Mesendoderm (in vitro differentiated cells): ENCODE measurements at regions not wholly inside any gene's neighbourhood (a gene's known extent, or its start where the extent isn't known, plus 50 kb on each side); places are given as distances from the start of the nearest gene placed in this dataset.

Experiments
- DNase-seq: peaks from one replicate; pipeline ENCODE4 v3.0.0; 2013
- H2AK5ac ChIP-seq: 2 replicates; pipeline ENCODE4 v1.6.1; 2013; ENCODE audit warnings: low read length, inconsistent platforms
- H2BK120ac ChIP-seq: 2 replicates; pipeline ENCODE4 v1.6.1; 2013; ENCODE audit warnings: low read depth, mild to moderate bottlenecking, low read length, moderate library complexity, mixed read lengths
- H2BK15ac ChIP-seq: replicated peaks from 2 replicates; pipeline ENCODE4 v1.6.1; 2013; ENCODE audit warnings: low read depth, mild to moderate bottlenecking, moderate library complexity
- H2BK5ac ChIP-seq: 2 replicates; pipeline ENCODE4 v1.6.1; 2013; ENCODE audit warnings: low read length, inconsistent platforms
- H3K18ac ChIP-seq: 2 replicates; pipeline ENCODE4 v1.6.1; 2013; ENCODE audit warnings: mild to moderate bottlenecking, low read length, mixed read lengths
- H3K23ac ChIP-seq: one replicate; pipeline ENCODE4 v1.6.1; 2013; ENCODE audit warnings: low read length
- H3K27ac ChIP-seq: 2 replicates; pipeline ENCODE4 v1.5.1; 2013; ENCODE audit warnings: low read depth, mild to moderate bottlenecking, inconsistent platforms, low read length, moderate library complexity
- H3K27me3 ChIP-seq: 2 replicates; pipeline ENCODE4 v1.6.1; 2013; ENCODE audit warnings: low read length, control low read depth, mild to moderate bottlenecking, inconsistent platforms; ENCODE audit not compliant: insufficient read depth, poor library complexity
- H3K36me3 ChIP-seq: 2 replicates; pipeline ENCODE4 v1.6.1; 2013; ENCODE audit warnings: low read length, inconsistent platforms; ENCODE audit not compliant: control insufficient read depth, insufficient read depth
- H3K4ac ChIP-seq: one replicate; pipeline ENCODE4 v1.6.1; 2013; ENCODE audit warnings: low read depth, mild to moderate bottlenecking, low read length, moderate library complexity
- H3K4me1 ChIP-seq: 2 replicates; pipeline ENCODE4 v1.6.1; 2013; ENCODE audit warnings: low read depth, low read length, inconsistent platforms; ENCODE audit not compliant: control insufficient read depth
- H3K4me2 ChIP-seq: 2 replicates; pipeline ENCODE4 v1.6.1; 2013; ENCODE audit warnings: low read length
- H3K4me3 ChIP-seq: 2 replicates; pipeline ENCODE4 v1.5.1; 2013; ENCODE audit warnings: mild to moderate bottlenecking, low read length
- H3K56ac ChIP-seq: one replicate; pipeline ENCODE4 v1.6.1; 2013; ENCODE audit warnings: low read length
- H3K79me1 ChIP-seq: 2 replicates; pipeline ENCODE4 v1.6.1; 2013; ENCODE audit warnings: low read length, inconsistent platforms
- H3K79me2 ChIP-seq: 2 replicates; pipeline ENCODE4 v1.6.1; 2013; ENCODE audit warnings: mild to moderate bottlenecking, low read length; ENCODE audit not compliant: control insufficient read depth, insufficient read depth
- H3K9ac ChIP-seq: 2 replicates; pipeline ENCODE4 v1.6.1; 2013; ENCODE audit warnings: low read length, inconsistent platforms
- H4K5ac ChIP-seq: one replicate; pipeline ENCODE4 v1.6.1; 2013; ENCODE audit warnings: low read length
- H4K8ac ChIP-seq: one replicate; pipeline ENCODE4 v1.6.1; 2013; ENCODE audit warnings: low read depth, mild to moderate bottlenecking, control low read depth, low read length, moderate library complexity
- WGBS: extraction: QIAGEN DNeasy Blood & Tissue Kit; methylation state at CpG from one replicate; pipeline ENCODE4 v1.1.7; 2013; ENCODE audit warnings: low lambda C conversion rate, missing lambda C conversion rate; ENCODE audit not compliant: insufficient coverage; ENCODE audit errors: extremely low coverage; 5-methylcytosine and 5-hydroxymethylcytosine counted together

DNA sequence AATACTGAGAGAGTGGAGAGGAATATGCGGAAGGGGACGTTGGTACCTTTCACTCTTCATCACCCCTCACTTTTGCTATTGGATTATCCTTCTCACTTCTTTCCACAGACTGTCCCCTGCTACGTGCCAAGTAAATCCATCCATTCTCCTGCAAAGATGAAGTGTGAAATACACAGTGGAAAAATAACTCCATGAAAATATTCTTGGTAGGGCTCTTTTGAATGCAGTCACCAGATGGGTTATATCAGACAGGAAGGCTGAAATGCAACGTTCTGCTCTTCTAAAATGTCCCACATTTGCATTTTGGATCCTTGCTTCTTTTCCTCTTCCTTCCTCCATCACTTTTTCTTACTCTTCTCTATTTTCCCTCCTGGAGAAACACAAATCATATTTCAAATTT, 510.3 kb upstream of the CLINT1 start:
- H2AK5ac ChIP-seq: no peak overlapping the region
- H3K9ac ChIP-seq: no peak overlapping the region
- H2BK5ac ChIP-seq: no peak overlapping the region
- H3K27ac ChIP-seq: no peak overlapping the region
- H4K5ac ChIP-seq: no peak overlapping the region
- no peak overlapping the region for H2BK120ac ChIP-seq
- no peaks in the 10 kb centered on the region for H3K27me3 ChIP-seq
- no peak overlapping the region for H3K4ac ChIP-seq
- H3K18ac ChIP-seq: no peak overlapping the region
- no peaks in the 10 kb centered on the region for H3K79me1 ChIP-seq
- no peak overlapping the region for H4K8ac ChIP-seq
- H3K4me1 ChIP-seq: peaks cover 2% of the 10 kb centered on the region
- H3K4me2 ChIP-seq: no peak overlapping the region
- no peak overlapping the region for H3K23ac ChIP-seq
- no peak for DNase-seq
- no CpG with 5 or more reads among the region's 4 CpGs for WGBS
- H2BK15ac ChIP-seq: no peak overlapping the region
- H3K36me3 ChIP-seq: no peaks in the 10 kb centered on the region
- H3K56ac ChIP-seq: no peak overlapping the region
- H3K4me3 ChIP-seq: no peak overlapping the region
- no peaks in the 10 kb centered on the region for H3K79me2 ChIP-seq

DNA sequence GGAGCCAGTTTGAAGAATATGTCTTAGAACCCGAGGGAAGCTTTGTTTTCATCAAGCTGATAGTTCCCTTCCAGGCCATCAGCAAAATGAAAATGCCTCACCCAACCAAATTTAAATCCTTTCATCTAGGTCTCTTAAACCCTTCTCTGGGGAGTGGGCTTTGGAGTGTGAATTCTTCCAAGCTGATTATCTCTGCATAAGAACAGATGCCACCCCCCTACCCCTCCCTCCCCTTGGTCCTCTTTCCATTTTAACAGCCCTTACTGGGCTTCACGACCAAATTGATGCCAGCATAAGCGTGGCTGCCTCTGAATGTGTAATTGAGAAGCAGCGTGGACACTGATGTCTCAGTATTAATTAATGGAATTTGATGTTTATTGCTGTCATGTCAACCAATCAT, 509.7 kb upstream of the CLINT1 start:
- no peak overlapping the region for H3K27ac ChIP-seq
- no CpG with 5 or more reads among the region's 4 CpGs for WGBS
- no peak overlapping the region for H2AK5ac ChIP-seq
- H3K27me3 ChIP-seq: no peaks in the 10 kb centered on the region
- H3K79me2 ChIP-seq: no peaks in the 10 kb centered on the region
- no peak overlapping the region for H2BK15ac ChIP-seq
- no peak overlapping the region for H3K23ac ChIP-seq
- no peaks in the 10 kb centered on the region for H3K79me1 ChIP-seq
- DNase-seq: no peak
- no peaks in the 10 kb centered on the region for H3K36me3 ChIP-seq
- H3K4me2 ChIP-seq: no peak overlapping the region
- no peak overlapping the region for H3K4me3 ChIP-seq
- peaks cover 2% of the 10 kb centered on the region for H3K4me1 ChIP-seq
- no peak overlapping the region for H3K56ac ChIP-seq
- no peak overlapping the region for H3K4ac ChIP-seq
- no peak overlapping the region for H2BK5ac ChIP-seq
- no peak overlapping the region for H3K9ac ChIP-seq
- no peak overlapping the region for H3K18ac ChIP-seq
- no peak overlapping the region for H4K5ac ChIP-seq
- no peak overlapping the region for H2BK120ac ChIP-seq
- H4K8ac ChIP-seq: no peak overlapping the region

DNA sequence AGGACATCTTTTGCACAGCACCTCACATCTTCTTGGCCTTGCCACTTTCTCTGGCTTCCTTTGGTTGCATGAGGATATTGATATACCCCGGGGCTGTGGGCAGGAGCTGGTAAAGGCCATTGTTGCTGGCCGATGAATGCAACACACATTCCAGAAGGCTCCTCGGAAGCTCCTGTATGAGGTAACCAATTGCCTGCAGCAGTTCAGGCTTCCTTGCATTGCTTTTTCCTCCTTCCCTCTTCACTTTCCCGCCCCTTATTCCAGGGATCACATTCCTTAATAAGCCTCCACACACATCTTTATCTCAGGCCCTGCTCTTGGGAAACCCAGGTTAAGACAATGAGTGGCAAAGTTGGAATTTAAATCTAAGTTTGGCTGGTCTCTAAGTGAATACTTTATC, 505.4 kb upstream of the CLINT1 start:
- Histone ChIP-seq H3K27ac (no peak overlapping the region), H2BK5ac (no peak overlapping the region), H3K4me3 (no peak overlapping the region), H3K4ac (no peak overlapping the region), H3K79me1 (no peaks in the 10 kb centered on the region), H2AK5ac (no peak overlapping the region), H4K8ac (no peak overlapping the region), H3K9ac (no peak overlapping the region), H3K4me1 (peaks cover 2% of the 10 kb centered on the region), H3K4me2 (no peak overlapping the region), H3K27me3 (no peaks in the 10 kb centered on the region), H3K79me2 (no peaks in the 10 kb centered on the region), H2BK15ac (no peak overlapping the region), H4K5ac (no peak overlapping the region), H3K36me3 (no peaks in the 10 kb centered on the region), H3K23ac (no peak overlapping the region), H3K56ac (no peak overlapping the region), H2BK120ac (no peak overlapping the region), H3K18ac (no peak overlapping the region)
- WGBS: no CpG with 5 or more reads among the region's 4 CpGs
- peak; percentile 96 for DNase-seq

DNA sequence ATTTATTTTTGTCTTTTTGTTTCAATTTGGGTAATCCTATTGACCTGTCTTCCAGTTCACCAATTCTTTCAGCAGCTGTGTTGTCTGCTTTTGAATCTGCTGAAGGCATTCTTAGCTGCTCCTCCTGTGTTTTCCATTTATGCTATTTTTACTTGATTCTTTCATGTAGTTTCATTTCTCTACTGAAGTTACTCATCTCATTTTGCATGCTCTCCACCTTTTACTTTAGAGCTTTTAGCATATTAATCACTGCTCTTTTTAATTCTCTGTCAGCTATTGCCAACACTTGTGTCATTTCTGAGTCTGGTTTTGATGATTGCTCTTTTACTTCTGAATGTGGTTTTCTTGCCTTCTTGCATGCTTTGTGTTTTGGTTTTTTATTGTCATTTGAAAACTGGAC, 496.0 kb upstream of the CLINT1 start:
- Histone ChIP-seq H3K79me1 (no peaks in the 10 kb centered on the region), H3K27ac (no peak overlapping the region), H3K56ac (no peak overlapping the region), H3K4me3 (no peak overlapping the region), H2BK120ac (no peak overlapping the region), H3K23ac (no peak overlapping the region), H3K36me3 (no peaks in the 10 kb centered on the region), H4K8ac (no peak overlapping the region), H3K27me3 (no peaks in the 10 kb centered on the region), H3K4ac (no peak overlapping the region), H3K18ac (no peak overlapping the region), H3K4me2 (no peak overlapping the region), H3K4me1 (no peaks in the 10 kb centered on the region), H2BK15ac (no peak overlapping the region), H2AK5ac (no peak overlapping the region), H2BK5ac (no peak overlapping the region), H3K9ac (no peak overlapping the region), H4K5ac (no peak overlapping the region), H3K79me2 (no peaks in the 10 kb centered on the region)
- no peak for DNase-seq

DNA sequence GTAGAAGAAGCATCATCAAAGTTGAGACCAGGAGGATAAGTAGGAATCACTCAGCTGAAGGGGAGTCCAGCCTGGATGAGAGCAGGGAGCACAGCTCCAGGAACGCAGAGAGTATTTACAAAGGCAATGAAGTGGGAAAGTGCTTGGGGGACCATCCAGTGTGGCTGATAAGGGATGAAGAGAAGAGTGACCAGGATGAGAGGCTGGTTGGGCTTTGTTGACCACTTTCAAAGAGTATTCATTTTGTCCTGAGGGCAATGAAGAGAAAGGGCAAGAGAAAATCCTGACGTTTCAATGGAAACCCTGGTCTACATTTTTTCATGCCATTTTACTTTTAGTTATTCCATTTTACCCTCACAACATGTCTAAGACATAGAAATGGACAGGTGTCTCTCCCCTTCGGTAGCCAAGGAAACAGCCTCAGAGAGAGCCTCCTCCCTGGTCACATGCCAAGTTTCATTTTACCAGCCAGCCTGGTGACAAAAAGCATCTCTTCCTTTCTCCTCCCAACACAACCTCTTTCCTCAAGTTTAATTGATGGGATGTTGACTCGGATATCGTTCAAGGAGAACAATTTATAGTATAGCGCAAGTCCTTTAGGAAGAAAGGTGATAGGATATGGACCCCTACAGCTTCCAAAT, 492.7 kb upstream of the CLINT1 start:
- Histone ChIP-seq H3K36me3 (no peaks in the 10 kb centered on the region), H2BK15ac (no peak overlapping the region), H3K79me1 (no peaks in the 10 kb centered on the region), H3K4me1 (no peaks in the 10 kb centered on the region), H2BK5ac (no peak overlapping the region), H3K27ac (no peak overlapping the region), H2BK120ac (no peak overlapping the region), H3K9ac (no peak overlapping the region), H3K79me2 (no peaks in the 10 kb centered on the region), H3K56ac (no peak overlapping the region), H3K18ac (no peak overlapping the region), H3K4me2 (no peak overlapping the region), H4K5ac (no peak overlapping the region), H3K4ac (no peak overlapping the region), H3K23ac (no peak overlapping the region), H4K8ac (no peak overlapping the region), H3K27me3 (no peaks in the 10 kb centered on the region), H3K4me3 (no peak overlapping the region), H2AK5ac (no peak overlapping the region)
- no CpG with 5 or more reads among the region's 6 CpGs for WGBS
- DNase-seq: no peak

DNA sequence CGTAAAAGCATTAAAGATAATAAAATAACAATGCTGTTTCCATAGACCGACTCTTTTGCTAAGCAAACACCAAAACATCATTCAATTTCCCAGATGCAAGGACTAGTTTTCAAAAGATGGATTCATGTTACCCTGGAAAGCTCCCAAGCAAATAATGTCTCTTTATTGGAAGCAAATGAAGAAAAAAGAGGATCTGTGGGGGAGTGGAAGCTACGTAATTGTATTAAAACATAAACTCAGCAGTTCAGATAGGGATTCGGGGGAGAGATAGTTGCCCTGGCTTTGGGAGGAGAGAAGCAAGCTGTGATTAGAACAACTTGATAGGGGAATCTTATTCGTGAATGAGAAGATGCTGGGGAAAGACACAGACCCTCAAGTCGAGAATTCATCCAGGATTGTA, 491.0 kb upstream of the CLINT1 start:
- no CpG with 5 or more reads among the region's 6 CpGs for WGBS
- no peak overlapping the region for H3K27ac ChIP-seq
- H3K36me3 ChIP-seq: no peaks in the 10 kb centered on the region

More for the DNA sequence above, 491.0 kb upstream of the CLINT1 start:
- no peak overlapping the region for H3K18ac ChIP-seq
- no peaks in the 10 kb centered on the region for H3K4me1 ChIP-seq
- no peak overlapping the region for H2BK15ac ChIP-seq
- no peak overlapping the region for H4K5ac ChIP-seq
- DNase-seq: no peak
- H3K23ac ChIP-seq: no peak overlapping the region
- no peak overlapping the region for H2BK120ac ChIP-seq
- H3K4me2 ChIP-seq: no peak overlapping the region
- H3K79me2 ChIP-seq: no peaks in the 10 kb centered on the region
- no peak overlapping the region for H2BK5ac ChIP-seq
- no peak overlapping the region for H4K8ac ChIP-seq
- H3K4me3 ChIP-seq: no peak overlapping the region
- H3K79me1 ChIP-seq: no peaks in the 10 kb centered on the region
- H2AK5ac ChIP-seq: no peak overlapping the region
- no peak overlapping the region for H3K56ac ChIP-seq
- H3K27me3 ChIP-seq: no peaks in the 10 kb centered on the region
- H3K9ac ChIP-seq: no peak overlapping the region
- no peak overlapping the region for H3K4ac ChIP-seq
